ENCODE measurements at regions not wholly inside any gene's neighbourhood (a gene's known extent, or its start where the extent isn't known, plus 50 kb on each side); places are given as distances from the start of the nearest gene placed in this dataset.

GRCh38 chr19:28498404-28498976, 714.5 kb downstream of the UQCRFS1 start:
- Histone ChIP-seq H3K4me1 (ENCODE audit: insufficient read depth, low read length) (peaks cover 25% of the 10 kb centered on the region), H3K9me3 (ENCODE audit: insufficient read depth, low read depth, low read length) (no peaks in the 10 kb centered on the region), H3K4me3 (ENCODE audit: low read length) (no peak overlapping the region), H3K27me3 (ENCODE audit: insufficient read depth, low read length) (no peaks in the 10 kb centered on the region), H3K9ac (ENCODE audit: low read depth, low read length) (no peak overlapping the region), H3K27ac (ENCODE audit: low read depth, low read length) (no peak overlapping the region), H3K36me3 (ENCODE audit: insufficient read depth, low read length) (no peaks in the 10 kb centered on the region)
- no CpG with 5 or more reads among the region's 7 CpGs for WGBS

DNA sequence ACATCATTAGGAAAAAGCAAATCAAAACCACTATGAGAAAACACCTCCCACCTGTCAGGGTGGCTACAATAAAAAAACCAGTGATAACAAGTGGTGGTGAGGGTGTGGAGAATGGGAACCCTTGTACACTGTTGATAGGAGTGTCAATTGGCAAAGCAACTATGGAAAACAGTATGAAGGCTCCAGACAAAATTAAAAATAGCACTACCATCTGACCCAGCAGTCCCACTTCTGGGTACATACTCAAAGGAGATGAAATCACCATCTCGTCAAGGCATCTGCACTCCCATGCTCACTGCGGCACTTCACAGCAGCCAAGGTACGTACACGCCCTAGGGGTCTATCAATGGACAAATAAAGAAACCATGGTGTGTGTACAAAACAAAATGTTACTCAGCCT, 715.1 kb downstream of the UQCRFS1 start:
- WGBS = 98% methylated on average over 4 of the region's 4 CpGs
- Histone ChIP-seq H3K9ac (ENCODE audit: low read depth, low read length) (no peak overlapping the region), H3K4me3 (ENCODE audit: low read length) (no peak overlapping the region), H3K36me3 (ENCODE audit: insufficient read depth, low read length) (no peaks in the 10 kb centered on the region), H3K4me1 (ENCODE audit: insufficient read depth, low read length) (peaks cover 26% of the 10 kb centered on the region), H3K27me3 (ENCODE audit: insufficient read depth, low read length) (no peaks in the 10 kb centered on the region), H3K9me3 (ENCODE audit: insufficient read depth, low read depth, low read length) (no peaks in the 10 kb centered on the region), H3K27ac (ENCODE audit: low read depth, low read length) (no peak overlapping the region)

DNA sequence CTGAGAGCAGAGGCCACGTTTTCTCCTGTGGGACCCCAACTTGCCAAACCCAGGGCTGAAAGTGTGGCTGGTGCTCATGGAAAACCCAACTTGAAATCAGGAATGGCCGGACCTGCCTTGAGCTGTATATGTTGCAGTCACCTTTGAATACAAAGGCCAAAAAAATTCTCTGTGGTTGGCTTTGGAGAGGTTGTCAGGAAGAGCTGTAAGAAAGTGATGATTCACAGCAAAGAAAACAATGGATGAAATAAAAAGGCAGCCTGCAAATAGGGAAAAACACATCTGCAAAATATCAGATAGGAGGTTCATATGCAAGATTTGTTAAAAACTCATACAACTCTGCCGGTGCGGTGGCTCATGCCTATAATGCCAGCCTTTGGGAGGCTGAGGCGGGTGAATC, 715.8 kb downstream of the UQCRFS1 start:
- H3K4me1 ChIP-seq (ENCODE audit: insufficient read depth, low read length) = peaks cover 28% of the 10 kb centered on the region
- H3K27me3 ChIP-seq (ENCODE audit: insufficient read depth, low read length) = no peaks in the 10 kb centered on the region
- WGBS = 95% methylated on average over 5 of the region's 5 CpGs
- no peak overlapping the region for H3K4me3 ChIP-seq (ENCODE audit: low read length)
- H3K27ac ChIP-seq (ENCODE audit: low read depth, low read length) = no peak overlapping the region
- H3K36me3 ChIP-seq (ENCODE audit: insufficient read depth, low read length) = no peaks in the 10 kb centered on the region
- no peaks in the 10 kb centered on the region for H3K9me3 ChIP-seq (ENCODE audit: insufficient read depth, low read depth, low read length)
- H3K9ac ChIP-seq (ENCODE audit: low read depth, low read length) = no peak overlapping the region

- Histone ChIP-seq H3K4me3 (ENCODE audit: low read length) (no peak overlapping the region), H3K9me3 (ENCODE audit: insufficient read depth, low read depth, low read length) (no peaks in the 10 kb centered on the region)
- WGBS = 83% methylated on average over 2 of the region's 4 CpGs
Measured at GRCh38 chr19:28495046-28495445, 717.9 kb downstream of the UQCRFS1 start.

GRCh38 chr19:28494461-28494860, 718.5 kb downstream of the UQCRFS1 start:
- no peaks in the 10 kb centered on the region for H3K27me3 ChIP-seq (ENCODE audit: insufficient read depth, low read length)
- 30% methylated on average over 7 of the region's 7 CpGs for WGBS
- H3K9me3 ChIP-seq (ENCODE audit: insufficient read depth, low read depth, low read length) = no peaks in the 10 kb centered on the region
- no peak overlapping the region for H3K4me3 ChIP-seq (ENCODE audit: low read length)
- no peak overlapping the region for H3K9ac ChIP-seq (ENCODE audit: low read depth, low read length)
- no peaks in the 10 kb centered on the region for H3K36me3 ChIP-seq (ENCODE audit: insufficient read depth, low read length)
- H3K4me1 ChIP-seq (ENCODE audit: insufficient read depth, low read length) = peaks cover 25% of the 10 kb centered on the region
- H3K27ac ChIP-seq (ENCODE audit: low read depth, low read length) = peak overlapping the region; percentile 46; the same call in 1 of the 2 replicates

More at GRCh38 chr19:28495046-28495445, 717.9 kb downstream of the UQCRFS1 start:
- H3K36me3 ChIP-seq (ENCODE audit: insufficient read depth, low read length) = no peaks in the 10 kb centered on the region
- peak overlapping the region; percentile 21; the same call in 1 of the 2 replicates for H3K27ac ChIP-seq (ENCODE audit: low read depth, low read length)
- no peak overlapping the region for H3K9ac ChIP-seq (ENCODE audit: low read depth, low read length)
- H3K27me3 ChIP-seq (ENCODE audit: insufficient read depth, low read length) = no peaks in the 10 kb centered on the region
- H3K4me1 ChIP-seq (ENCODE audit: insufficient read depth, low read length) = peaks cover 25% of the 10 kb centered on the region

DNA sequence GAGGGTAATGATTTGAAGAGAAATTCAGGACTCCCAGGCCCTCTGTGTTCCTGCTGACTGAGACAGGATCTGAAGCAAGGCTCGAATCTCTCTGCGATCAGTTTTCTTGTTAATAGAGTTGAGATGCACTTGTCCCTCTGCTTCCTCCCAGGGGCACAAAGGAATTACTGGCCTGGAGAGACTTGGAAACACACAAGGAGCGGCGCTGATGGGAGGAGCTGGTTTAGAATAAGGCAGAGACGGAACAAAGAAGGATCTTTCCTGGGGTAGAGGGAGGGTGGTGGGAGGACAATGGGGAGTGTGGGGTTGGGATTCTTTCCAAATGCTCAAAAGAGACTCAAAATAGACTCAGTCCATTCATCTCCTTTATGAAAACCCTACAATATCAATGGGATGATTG, 719.1 kb downstream of the UQCRFS1 start:
- Histone ChIP-seq H3K9ac (ENCODE audit: low read depth, low read length) (no peak overlapping the region), H3K27me3 (ENCODE audit: insufficient read depth, low read length) (no peaks in the 10 kb centered on the region), H3K36me3 (ENCODE audit: insufficient read depth, low read length) (no peaks in the 10 kb centered on the region), H3K4me1 (ENCODE audit: insufficient read depth, low read length) (peaks cover 25% of the 10 kb centered on the region), H3K9me3 (ENCODE audit: insufficient read depth, low read depth, low read length) (no peaks in the 10 kb centered on the region), H3K27ac (ENCODE audit: low read depth, low read length) (peak overlapping the region; percentile 46; the same call in 1 of the 2 replicates), H3K4me3 (ENCODE audit: low read length) (no peak overlapping the region)
- WGBS = 22% methylated on average over 5 of the region's 5 CpGs

DNA sequence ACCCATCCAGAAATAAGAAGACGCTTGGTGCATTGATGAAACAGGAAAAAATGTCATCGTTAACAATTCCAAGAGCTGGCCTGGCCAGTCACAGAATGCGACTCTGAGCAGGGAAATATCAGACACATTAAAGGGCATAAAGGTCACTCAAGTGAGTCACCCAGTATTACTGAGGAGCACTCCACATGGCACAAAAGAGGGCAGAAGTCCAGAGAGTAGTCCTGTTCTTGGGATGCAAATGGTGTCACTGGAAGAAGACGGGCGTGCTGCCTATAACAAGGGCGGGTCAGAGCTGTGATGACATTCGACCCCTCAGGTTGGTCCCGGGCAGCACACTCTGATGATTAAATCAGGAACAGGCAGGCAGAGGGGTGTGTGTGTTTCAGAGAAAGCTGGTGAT, 720.3 kb downstream of the UQCRFS1 start:
- no peak overlapping the region for H3K27ac ChIP-seq (ENCODE audit: low read depth, low read length)
- whole genome bisulfite sequencing = 84% methylated on average over 8 of the region's 8 CpGs
- no peaks in the 10 kb centered on the region for H3K9me3 ChIP-seq (ENCODE audit: insufficient read depth, low read depth, low read length)
- H3K9ac ChIP-seq (ENCODE audit: low read depth, low read length) = no peak overlapping the region
- H3K36me3 ChIP-seq (ENCODE audit: insufficient read depth, low read length) = no peaks in the 10 kb centered on the region
- H3K4me3 ChIP-seq (ENCODE audit: low read length) = no peak overlapping the region
- no peaks in the 10 kb centered on the region for H3K27me3 ChIP-seq (ENCODE audit: insufficient read depth, low read length)
- H3K4me1 ChIP-seq (ENCODE audit: insufficient read depth, low read length) = peaks cover 31% of the 10 kb centered on the region

- Histone ChIP-seq H3K36me3 (ENCODE audit: insufficient read depth, low read length) (no peaks in the 10 kb centered on the region), H3K9ac (ENCODE audit: low read depth, low read length) (no peak overlapping the region), H3K9me3 (ENCODE audit: insufficient read depth, low read depth, low read length) (no peaks in the 10 kb centered on the region), H3K27me3 (ENCODE audit: insufficient read depth, low read length) (no peaks in the 10 kb centered on the region), H3K4me1 (ENCODE audit: insufficient read depth, low read length) (peaks cover 31% of the 10 kb centered on the region), H3K27ac (ENCODE audit: low read depth, low read length) (no peak overlapping the region), H3K4me3 (ENCODE audit: low read length) (no peak overlapping the region)
Measured at GRCh38 chr19:28492201-28492600, 720.8 kb downstream of the UQCRFS1 start.

DNA sequence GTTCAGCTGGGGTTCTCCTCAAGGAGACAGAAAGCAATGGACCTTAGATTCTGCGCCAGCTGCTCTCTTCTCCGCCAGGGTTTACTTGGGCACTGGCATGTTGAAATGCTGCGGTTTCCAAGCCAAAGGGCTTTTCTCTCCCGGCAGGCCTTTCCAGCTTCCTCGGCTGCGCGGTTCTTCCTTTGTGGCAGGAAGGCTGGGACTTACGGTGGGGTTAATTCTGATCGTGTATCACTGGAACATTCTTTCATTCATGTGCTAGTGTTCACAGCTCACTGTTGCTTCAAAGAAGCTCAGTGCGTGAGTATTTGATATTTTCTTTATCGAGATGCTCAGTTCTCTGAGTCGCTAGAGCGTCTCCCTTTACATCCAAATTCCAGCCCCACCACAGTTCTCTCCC, 723.2 kb downstream of the UQCRFS1 start:
- Histone ChIP-seq H3K27ac (ENCODE audit: low read depth, low read length) (no peak overlapping the region), H3K9ac (ENCODE audit: low read depth, low read length) (no peak overlapping the region)
- WGBS = 84% methylated on average over 13 of the region's 13 CpGs

DNA sequence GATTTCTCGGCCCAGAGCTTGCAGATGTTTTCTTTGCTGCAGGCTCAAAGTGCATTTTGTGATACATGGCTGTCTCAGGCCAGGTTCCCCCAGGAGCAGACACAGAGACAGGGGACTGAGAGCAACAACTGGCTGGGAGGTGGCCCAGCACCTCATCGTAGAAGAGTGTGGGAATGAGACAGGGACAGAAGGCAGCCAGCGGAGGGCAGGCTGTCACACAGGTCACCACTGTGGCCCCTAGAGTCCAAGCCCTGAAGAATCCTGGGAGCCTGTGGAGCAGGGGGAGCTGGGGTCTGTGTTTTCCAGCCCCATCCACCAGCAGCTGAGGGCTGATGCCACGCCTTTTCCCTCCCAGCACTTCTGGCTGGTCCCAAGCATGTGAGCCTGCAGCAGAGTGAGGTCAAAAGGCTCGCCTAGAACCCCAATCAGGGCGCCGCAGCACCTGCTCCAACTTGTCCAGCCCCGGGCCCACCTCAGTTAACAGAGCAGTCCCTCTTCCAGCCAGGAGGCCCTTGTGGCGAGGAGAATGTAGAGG, 723.8 kb downstream of the UQCRFS1 start:
- Histone ChIP-seq H3K9ac (ENCODE audit: low read depth, low read length) (no peak overlapping the region), H3K27me3 (ENCODE audit: insufficient read depth, low read length) (no peaks in the 10 kb centered on the region), H3K36me3 (ENCODE audit: insufficient read depth, low read length) (no peaks in the 10 kb centered on the region), H3K4me3 (ENCODE audit: low read length) (no peak overlapping the region), H3K9me3 (ENCODE audit: insufficient read depth, low read depth, low read length) (no peaks in the 10 kb centered on the region), H3K4me1 (ENCODE audit: insufficient read depth, low read length) (peaks cover 22% of the 10 kb centered on the region), H3K27ac (ENCODE audit: low read depth, low read length) (no peak overlapping the region)
- 91% methylated on average over 8 of the region's 9 CpGs for WGBS

More for the DNA sequence above, 723.2 kb downstream of the UQCRFS1 start:
- H3K27me3 ChIP-seq (ENCODE audit: insufficient read depth, low read length) = no peaks in the 10 kb centered on the region
- H3K9me3 ChIP-seq (ENCODE audit: insufficient read depth, low read depth, low read length) = no peaks in the 10 kb centered on the region
- peaks cover 27% of the 10 kb centered on the region for H3K4me1 ChIP-seq (ENCODE audit: insufficient read depth, low read length)
- no peak overlapping the region for H3K4me3 ChIP-seq (ENCODE audit: low read length)
- no peaks in the 10 kb centered on the region for H3K36me3 ChIP-seq (ENCODE audit: insufficient read depth, low read length)

GRCh38 chr19:28487999-28488398, 725.0 kb downstream of the UQCRFS1 start:
- Histone ChIP-seq H3K4me3 (ENCODE audit: low read length) (no peak overlapping the region), H3K27me3 (ENCODE audit: insufficient read depth, low read length) (no peaks in the 10 kb centered on the region), H3K36me3 (ENCODE audit: insufficient read depth, low read length) (no peaks in the 10 kb centered on the region), H3K4me1 (ENCODE audit: insufficient read depth, low read length) (peaks cover 13% of the 10 kb centered on the region), H3K9ac (ENCODE audit: low read depth, low read length) (no peak overlapping the region), H3K27ac (ENCODE audit: low read depth, low read length) (no peak overlapping the region), H3K9me3 (ENCODE audit: insufficient read depth, low read depth, low read length) (no peaks in the 10 kb centered on the region)
- WGBS = 82% methylated on average over 6 of the region's 6 CpGs

- Histone ChIP-seq H3K4me3 (ENCODE audit: low read length) (no peak overlapping the region), H3K36me3 (ENCODE audit: insufficient read depth, low read length) (no peaks in the 10 kb centered on the region), H3K27ac (ENCODE audit: low read depth, low read length) (no peak overlapping the region), H3K4me1 (ENCODE audit: insufficient read depth, low read length) (peaks cover 18% of the 10 kb centered on the region), H3K9ac (ENCODE audit: low read depth, low read length) (no peak overlapping the region), H3K27me3 (ENCODE audit: insufficient read depth, low read length) (no peaks in the 10 kb centered on the region), H3K9me3 (ENCODE audit: insufficient read depth, low read depth, low read length) (no peaks in the 10 kb centered on the region)
Measured at GRCh38 chr19:28486926-28487325, 726.0 kb downstream of the UQCRFS1 start.
